SK-N-SH (cell line): ENCODE measurements at regions not wholly inside any gene's neighbourhood (a gene's known extent, or its start where the extent isn't known, plus 50 kb on each side); places are given as distances from the start of the nearest gene placed in this dataset.

Source experiments
- CTCF ChIA-PET: fragments of 300-600, 350-600 bp; formaldehyde crosslinking; extraction: SDS; loops from one replicate; lab custom pipeline; 2021; lab: Yijun Ruan, JAX
- POLR2A ChIA-PET: fragments of 350-600 bp; sonication (Branson Sonifier 250); formaldehyde crosslinking; extraction: SDS; loops from one replicate; lab custom pipeline; 2020; ENCODE audit warnings: antibody characterized with exemption, inconsistent platforms; lab: Yijun Ruan, JAX
- DNase-seq: peaks from one replicate; pipeline ENCODE4 v3.0.0; 2012
- H2AFZ ChIP-seq: fragments of 200-600 bp; sonication (generic); 2 replicates; pipeline ENCODE4 v1.8.1; 2016; ENCODE audit warnings: antibody characterized with exemption, mild to moderate bottlenecking, low read depth
- H3F3A ChIP-seq: fragments of 200-600 bp; sonication (generic); replicated peaks from 2 replicates; pipeline ENCODE3; 2016; ENCODE audit warnings: antibody characterized with exemption, mild to moderate bottlenecking; ENCODE audit not compliant: insufficient read depth
- H3K27ac ChIP-seq, 2 experiments: fragments of 200-500 bp in 1 of 2; fragments of 200-600 bp in 1 of 2; sonication (Bioruptor generic) in 1 of 2; sonication (generic), shearing (Covaris generic) in 1 of 2; 2 replicates each; pipeline versions ENCODE4 v1.5.1 to v1.6.1; 2014 to 2016; ENCODE audit warnings: low read depth in 2 of 2, inconsistent platforms in 1 of 2, low read length in 1 of 2, mild to moderate bottlenecking in 1 of 2, mixed read lengths in 1 of 2
- H3K27me3 ChIP-seq: fragments of 200-600 bp; sonication (generic), shearing (Covaris generic); 2 replicates; pipeline ENCODE4 v1.6.1; 2016; ENCODE audit warnings: mixed run types; ENCODE audit not compliant: insufficient read depth
- H3K36me3 ChIP-seq, 2 experiments: fragments of 200-500 bp in 1 of 2; fragments of 200-600 bp in 1 of 2; sonication (Bioruptor generic) in 1 of 2; sonication (generic) in 1 of 2; replicated peaks in 1 of 2; 2 replicates each; pipeline versions ENCODE3 to v1.5.1; 2014 to 2016; ENCODE audit warnings: low read length in 1 of 2, mild to moderate bottlenecking in 1 of 2; ENCODE audit not compliant: insufficient read depth in 2 of 2, control insufficient read depth in 1 of 2
- H3K4me1 ChIP-seq, 2 experiments: fragments of 200-500 bp in 1 of 2; fragments of 200-600 bp in 1 of 2; sonication (Bioruptor generic) in 1 of 2; sonication (generic), shearing (Covaris generic) in 1 of 2; 2 replicates each; pipeline versions ENCODE4 v1.5.1 to v1.6.1; 2014 to 2016; ENCODE audit warnings: low read depth in 1 of 2, low read length in 1 of 2, mixed run types in 1 of 2; ENCODE audit not compliant: insufficient read depth in 2 of 2, control insufficient read depth in 1 of 2
- H3K4me2 ChIP-seq: fragments of 200-600 bp; sonication (generic), shearing (Covaris generic); 2 replicates; pipeline ENCODE4 v1.6.1; 2017; ENCODE audit warnings: mixed run types
- H3K4me3 ChIP-seq, 2 experiments: fragments of 200-500 bp in 1 of 2; fragments of 200-600 bp in 1 of 2; sonication (Bioruptor generic) in 1 of 2; sonication (generic), shearing (Covaris generic) in 1 of 2; 2 replicates each; pipeline versions ENCODE4 v1.5.1 to v1.8.1; 2014 to 2016; ENCODE audit warnings: low read depth in 2 of 2, inconsistent platforms in 1 of 2, low read length in 1 of 2, mild to moderate bottlenecking in 1 of 2, mixed read lengths in 1 of 2, moderate library complexity in 1 of 2
- H3K79me2 ChIP-seq: fragments of 200-600 bp; sonication (generic); 2 replicates; pipeline ENCODE4 v1.8.1; 2017; ENCODE audit warnings: mild to moderate bottlenecking; ENCODE audit not compliant: insufficient read depth
- H3K9ac ChIP-seq: fragments of 200-600 bp; sonication (generic); 2 replicates; pipeline ENCODE4 v1.6.1; 2017; ENCODE audit warnings: mixed run types
- H3K9me2 ChIP-seq: fragments of 200-600 bp; sonication (generic); 2 replicates; pipeline ENCODE4 v1.6.1; 2017; ENCODE audit warnings: mixed run types
- H3K9me3 ChIP-seq: fragments of 200-600 bp; sonication (generic); 2 replicates; pipeline ENCODE4 v1.6.1; 2017; ENCODE audit warnings: mixed run types, mild to moderate bottlenecking, moderate library complexity
- H4K20me1 ChIP-seq: fragments of 200-600 bp; sonication (generic); 2 replicates; pipeline ENCODE4 v1.6.1; 2017; ENCODE audit warnings: mild to moderate bottlenecking, mixed run types; ENCODE audit not compliant: insufficient read depth
- EP300 ChIP-seq, 2 experiments: IDR thresholded peaks; 2 replicates each; pipeline versions ENCODE4 v1.4.0 to v1.6.1; 2012; ENCODE audit warnings: borderline replicate concordance in 1 of 2, low read depth in 1 of 2, low read length in 1 of 2
- FOSL2 ChIP-seq: IDR thresholded peaks from 2 replicates; pipeline ENCODE4 v1.4.0; 2012; ENCODE audit warnings: low read depth, mild to moderate bottlenecking, moderate library complexity, borderline replicate concordance
- FOXJ3 ChIP-seq: sonication (generic); formaldehyde crosslinking; IDR thresholded peaks from 2 replicates; pipeline ENCODE4 v1.5.1; 2020; ENCODE audit warnings: mild to moderate bottlenecking, missing genetic modification reagents
- FOXM1 ChIP-seq: IDR thresholded peaks from 2 replicates; pipeline ENCODE4 v1.4.0; 2012; ENCODE audit warnings: low read depth, mild to moderate bottlenecking
- GATA2 ChIP-seq: sonication (generic); formaldehyde crosslinking; IDR thresholded peaks from 2 replicates; pipeline ENCODE4 v1.5.0; 2020; ENCODE audit warnings: mild to moderate bottlenecking, missing genetic modification reagents
- JUND ChIP-seq: IDR thresholded peaks from 2 replicates; pipeline ENCODE4 v1.4.0; 2012
- NRF1 ChIP-seq: IDR thresholded peaks from 2 replicates; pipeline ENCODE4 v1.6.1; 2012; ENCODE audit warnings: low read depth, mild to moderate bottlenecking, low read length
- POLR2AphosphoS5 ChIP-seq: IDR thresholded peaks from 2 replicates; pipeline ENCODE4 v1.6.1; 2012; ENCODE audit warnings: low read depth, low read length
- RCOR1 ChIP-seq: fragments of 150-350 bp; IDR thresholded peaks from 2 replicates; pipeline ENCODE4 v1.6.1; 2017; ENCODE audit warnings: antibody characterized with exemption, low read length
- RFX5 ChIP-seq: IDR thresholded peaks from 2 replicates; pipeline ENCODE4 v1.6.1; 2012; ENCODE audit warnings: mild to moderate bottlenecking, improper control_type of control experiment, low read length
- RXRA ChIP-seq: IDR thresholded peaks from 2 replicates; pipeline ENCODE4 v1.4.0; 2012; ENCODE audit warnings: low read depth, mild to moderate bottlenecking, borderline replicate concordance
- SMC3 ChIP-seq: IDR thresholded peaks from 2 replicates; pipeline ENCODE4 v1.6.1; 2012; ENCODE audit warnings: low read depth, low read length, improper control_type of control experiment
- TEAD4 ChIP-seq: IDR thresholded peaks from 2 replicates; pipeline ENCODE4 v1.4.0; 2012; ENCODE audit warnings: mild to moderate bottlenecking, borderline replicate concordance; ENCODE audit not compliant: insufficient read depth
- WGBS: methylation state at CpG from one replicate; pipeline ENCODE4 v1.1.6; 2017; ENCODE audit warnings: low lambda C conversion rate; 5-methylcytosine and 5-hydroxymethylcytosine counted together
- TF ChIP-seq, protein P1 (sequence below): IDR thresholded peaks from 2 replicates; pipeline ENCODE4 v1.4.0; 2012; ENCODE audit warnings: low read depth
- TF ChIP-seq, protein P2 (sequence below): IDR thresholded peaks from 2 replicates; pipeline ENCODE4; 2012
- TF ChIP-seq, protein P3 (sequence below): fragments of 150-350 bp; IDR thresholded peaks from 2 replicates; pipeline ENCODE4 v1.6.1; 2016; ENCODE audit warnings: mild to moderate bottlenecking, low read depth, low read length
- TF ChIP-seq, protein P4 (sequence below): IDR thresholded peaks from 2 replicates; pipeline ENCODE4 v1.6.1; 2012; ENCODE audit warnings: mild to moderate bottlenecking, low read depth, low read length, moderate library complexity
- TF ChIP-seq, protein P5 (sequence below): IDR thresholded peaks from 2 replicates; pipeline ENCODE4 v1.4.0; 2012; ENCODE audit warnings: low read depth, borderline replicate concordance

DNA sequence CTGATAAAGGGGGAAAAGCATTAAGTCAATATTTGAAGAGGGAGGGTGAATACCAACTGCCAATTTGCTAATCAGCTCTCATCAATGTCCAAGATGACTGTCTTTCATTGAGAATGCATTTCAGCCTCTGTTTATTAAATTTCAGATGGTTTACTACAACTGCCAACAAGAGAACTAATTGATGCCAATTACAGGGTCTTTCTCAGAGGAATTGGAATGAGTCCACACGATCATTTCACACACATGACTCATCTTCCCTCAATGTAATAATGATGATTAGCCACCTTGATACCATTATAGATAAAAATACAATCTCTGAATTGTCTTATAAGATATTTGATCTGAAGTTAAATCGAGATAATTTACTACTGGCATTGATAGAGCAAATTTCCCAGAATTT, 1274.4 kb downstream of the ROBO2 start:
- no peak overlapping the region for H2AFZ ChIP-seq
- no peaks in the 10 kb centered on the region for H3F3A ChIP-seq
- H3K9me3 ChIP-seq = no peaks in the 10 kb centered on the region
- H3K9me2 ChIP-seq = no peaks in the 10 kb centered on the region
- no peak for DNase-seq
- H3K36me3 ChIP-seq = no peaks in the 10 kb centered on the region
- no peak overlapping the region for H3K27ac ChIP-seq
- CTCF ChIA-PET = no interaction called here
- H3K79me2 ChIP-seq = no peaks in the 10 kb centered on the region
- no peaks in the 10 kb centered on the region for H3K27me3 ChIP-seq
- H3K4me3 ChIP-seq = no peak overlapping the region
- no peak overlapping the region for H3K4me2 ChIP-seq
- no peaks in the 10 kb centered on the region for H4K20me1 ChIP-seq
- WGBS = 1% methylated on average over 2 of the region's 2 CpGs
- H3K9ac ChIP-seq = no peak overlapping the region
- TF ChIP-seq RXRA = no peak
- TF ChIP-seq GATA2 (CRISPR knock-in tag) = no peak
- TF ChIP-seq POLR2AphosphoS5 = no peak
- TF ChIP-seq, protein P1, sequence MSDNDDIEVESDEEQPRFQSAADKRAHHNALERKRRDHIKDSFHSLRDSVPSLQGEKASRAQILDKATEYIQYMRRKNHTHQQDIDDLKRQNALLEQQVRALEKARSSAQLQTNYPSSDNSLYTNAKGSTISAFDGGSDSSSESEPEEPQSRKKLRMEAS = no peak
- no peak for TF ChIP-seq TEAD4
- no peak for TF ChIP-seq JUND
- TF ChIP-seq EP300 (IDR thresholded peaks at IDR 0.05; ENCODE audit: borderline replicate concordance in 1 of 2, low read depth in 1 of 2, low read length in 1 of 2) = no peak
- TF ChIP-seq, protein P2, sequence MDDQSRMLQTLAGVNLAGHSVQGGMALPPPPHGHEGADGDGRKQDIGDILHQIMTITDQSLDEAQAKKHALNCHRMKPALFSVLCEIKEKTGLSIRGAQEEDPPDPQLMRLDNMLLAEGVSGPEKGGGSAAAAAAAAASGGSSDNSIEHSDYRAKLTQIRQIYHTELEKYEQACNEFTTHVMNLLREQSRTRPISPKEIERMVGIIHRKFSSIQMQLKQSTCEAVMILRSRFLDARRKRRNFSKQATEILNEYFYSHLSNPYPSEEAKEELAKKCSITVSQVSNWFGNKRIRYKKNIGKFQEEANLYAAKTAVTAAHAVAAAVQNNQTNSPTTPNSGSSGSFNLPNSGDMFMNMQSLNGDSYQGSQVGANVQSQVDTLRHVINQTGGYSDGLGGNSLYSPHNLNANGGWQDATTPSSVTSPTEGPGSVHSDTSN = no peak
- TF ChIP-seq NRF1 = no peak
- TF ChIP-seq, protein P3, sequence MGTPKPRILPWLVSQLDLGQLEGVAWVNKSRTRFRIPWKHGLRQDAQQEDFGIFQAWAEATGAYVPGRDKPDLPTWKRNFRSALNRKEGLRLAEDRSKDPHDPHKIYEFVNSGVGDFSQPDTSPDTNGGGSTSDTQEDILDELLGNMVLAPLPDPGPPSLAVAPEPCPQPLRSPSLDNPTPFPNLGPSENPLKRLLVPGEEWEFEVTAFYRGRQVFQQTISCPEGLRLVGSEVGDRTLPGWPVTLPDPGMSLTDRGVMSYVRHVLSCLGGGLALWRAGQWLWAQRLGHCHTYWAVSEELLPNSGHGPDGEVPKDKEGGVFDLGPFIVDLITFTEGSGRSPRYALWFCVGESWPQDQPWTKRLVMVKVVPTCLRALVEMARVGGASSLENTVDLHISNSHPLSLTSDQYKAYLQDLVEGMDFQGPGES = no peak
- TF ChIP-seq, protein P4, sequence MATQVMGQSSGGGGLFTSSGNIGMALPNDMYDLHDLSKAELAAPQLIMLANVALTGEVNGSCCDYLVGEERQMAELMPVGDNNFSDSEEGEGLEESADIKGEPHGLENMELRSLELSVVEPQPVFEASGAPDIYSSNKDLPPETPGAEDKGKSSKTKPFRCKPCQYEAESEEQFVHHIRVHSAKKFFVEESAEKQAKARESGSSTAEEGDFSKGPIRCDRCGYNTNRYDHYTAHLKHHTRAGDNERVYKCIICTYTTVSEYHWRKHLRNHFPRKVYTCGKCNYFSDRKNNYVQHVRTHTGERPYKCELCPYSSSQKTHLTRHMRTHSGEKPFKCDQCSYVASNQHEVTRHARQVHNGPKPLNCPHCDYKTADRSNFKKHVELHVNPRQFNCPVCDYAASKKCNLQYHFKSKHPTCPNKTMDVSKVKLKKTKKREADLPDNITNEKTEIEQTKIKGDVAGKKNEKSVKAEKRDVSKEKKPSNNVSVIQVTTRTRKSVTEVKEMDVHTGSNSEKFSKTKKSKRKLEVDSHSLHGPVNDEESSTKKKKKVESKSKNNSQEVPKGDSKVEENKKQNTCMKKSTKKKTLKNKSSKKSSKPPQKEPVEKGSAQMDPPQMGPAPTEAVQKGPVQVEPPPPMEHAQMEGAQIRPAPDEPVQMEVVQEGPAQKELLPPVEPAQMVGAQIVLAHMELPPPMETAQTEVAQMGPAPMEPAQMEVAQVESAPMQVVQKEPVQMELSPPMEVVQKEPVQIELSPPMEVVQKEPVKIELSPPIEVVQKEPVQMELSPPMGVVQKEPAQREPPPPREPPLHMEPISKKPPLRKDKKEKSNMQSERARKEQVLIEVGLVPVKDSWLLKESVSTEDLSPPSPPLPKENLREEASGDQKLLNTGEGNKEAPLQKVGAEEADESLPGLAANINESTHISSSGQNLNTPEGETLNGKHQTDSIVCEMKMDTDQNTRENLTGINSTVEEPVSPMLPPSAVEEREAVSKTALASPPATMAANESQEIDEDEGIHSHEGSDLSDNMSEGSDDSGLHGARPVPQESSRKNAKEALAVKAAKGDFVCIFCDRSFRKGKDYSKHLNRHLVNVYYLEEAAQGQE = no peak
- no peak for TF ChIP-seq RFX5
- no peak for TF ChIP-seq FOXM1
- TF ChIP-seq FOXJ3 (CRISPR knock-in tag) = no peak
- TF ChIP-seq SMC3 = no peak
- no peak for TF ChIP-seq RCOR1
- no peak for TF ChIP-seq FOSL2
- TF ChIP-seq, protein P5, sequence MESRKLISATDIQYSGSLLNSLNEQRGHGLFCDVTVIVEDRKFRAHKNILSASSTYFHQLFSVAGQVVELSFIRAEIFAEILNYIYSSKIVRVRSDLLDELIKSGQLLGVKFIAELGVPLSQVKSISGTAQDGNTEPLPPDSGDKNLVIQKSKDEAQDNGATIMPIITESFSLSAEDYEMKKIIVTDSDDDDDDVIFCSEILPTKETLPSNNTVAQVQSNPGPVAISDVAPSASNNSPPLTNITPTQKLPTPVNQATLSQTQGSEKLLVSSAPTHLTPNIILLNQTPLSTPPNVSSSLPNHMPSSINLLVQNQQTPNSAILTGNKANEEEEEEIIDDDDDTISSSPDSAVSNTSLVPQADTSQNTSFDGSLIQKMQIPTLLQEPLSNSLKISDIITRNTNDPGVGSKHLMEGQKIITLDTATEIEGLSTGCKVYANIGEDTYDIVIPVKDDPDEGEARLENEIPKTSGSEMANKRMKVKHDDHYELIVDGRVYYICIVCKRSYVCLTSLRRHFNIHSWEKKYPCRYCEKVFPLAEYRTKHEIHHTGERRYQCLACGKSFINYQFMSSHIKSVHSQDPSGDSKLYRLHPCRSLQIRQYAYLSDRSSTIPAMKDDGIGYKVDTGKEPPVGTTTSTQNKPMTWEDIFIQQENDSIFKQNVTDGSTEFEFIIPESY = no peak
- H3K4me1 ChIP-seq = no peaks in the 10 kb centered on the region
- POLR2A ChIA-PET = no interaction called here
